NB4 (cell line): ENCODE measurements at regions not wholly inside any gene's neighbourhood (a gene's known extent, or its start where the extent isn't known, plus 50 kb on each side); places are given as distances from the start of the nearest gene placed in this dataset.

Experiments
- CTCF ChIP-seq: IDR thresholded peaks from one replicate; pipeline ENCODE4 v1.5.1; 2012; ENCODE audit warnings: low read depth, low read length
- MYC ChIP-seq: IDR thresholded peaks from 2 replicates; pipeline ENCODE4 v1.6.1; 2011; ENCODE audit warnings: low read depth, low read length
- POLR2A ChIP-seq: IDR thresholded peaks from 2 replicates; pipeline ENCODE4 v1.6.1; 2011; ENCODE audit warnings: mild to moderate bottlenecking; ENCODE audit not compliant: insufficient read length; ENCODE audit errors: extremely low read depth
- TF ChIP-seq, protein P1 (sequence below): IDR thresholded peaks from 2 replicates; pipeline ENCODE4 v1.6.1; 2011; ENCODE audit warnings: low read depth, low read length

GRCh38 chr1:233834609-233835008 lies 69.9 kb upstream of the SLC35F3 start:
- TF ChIP-seq CTCF, result no peak
- TF ChIP-seq POLR2A, result no peak
- TF ChIP-seq, protein P1, sequence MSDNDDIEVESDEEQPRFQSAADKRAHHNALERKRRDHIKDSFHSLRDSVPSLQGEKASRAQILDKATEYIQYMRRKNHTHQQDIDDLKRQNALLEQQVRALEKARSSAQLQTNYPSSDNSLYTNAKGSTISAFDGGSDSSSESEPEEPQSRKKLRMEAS, result no peak
- TF ChIP-seq MYC, result no peak
